CD4-positive, alpha-beta T cell (primary cell): ENCODE measurements at regions not wholly inside any gene's neighbourhood (a gene's known extent, or its start where the extent isn't known, plus 50 kb on each side); places are given as distances from the start of the nearest gene placed in this dataset.

Experiments
- ATAC-seq: fragments of 200-7000 bp; cut with Tn5 transposase; one replicate; pipeline ENCODE4 v1.10.0; 2022; ENCODE audit warnings: mild to moderate bottlenecking; ENCODE audit not compliant: poor library complexity
- CTCF ChIA-PET: fragments of 350-600 bp; sonication (Branson Sonifier 250); formaldehyde crosslinking; loops from one replicate; lab custom pipeline; 2021; ENCODE audit warnings: antibody characterized with exemption, inconsistent platforms; lab: Charles Lee
- POLR2A ChIA-PET: fragments of 350-600 bp; sonication (Branson Sonifier 250); formaldehyde crosslinking; loops from one replicate; lab custom pipeline; 2021; ENCODE audit warnings: antibody characterized with exemption, inconsistent platforms; lab: Charles Lee
- DNase-seq, 14 experiments: peaks; one replicate each; pipeline ENCODE4 v3.0.0-alpha.2; 2013 to 2020; ENCODE audit warnings: mixed read lengths in 2 of 14
- H3K27ac ChIP-seq, 2 donors: one replicate each; pipeline versions ENCODE4 v1.5.1 to v1.7.0; 2013; ENCODE audit warnings: low read length in 2 of 2, low read depth in 1 of 2, mild to moderate bottlenecking in 1 of 2
- H3K27me3 ChIP-seq, 2 experiments: 1 replicate in 1 of 2; 2 replicates in 1 of 2; pipeline versions ENCODE4 v1.6.1 to v1.7.0; 2013; ENCODE audit warnings: low read length in 2 of 2, control low read depth in 1 of 2, mild to moderate bottlenecking in 1 of 2, moderate library complexity in 1 of 2; ENCODE audit not compliant: insufficient read depth in 2 of 2, control insufficient read depth in 1 of 2
- H3K36me3 ChIP-seq: one replicate; pipeline ENCODE4 v1.6.1; 2013; ENCODE audit warnings: low read length, control low read depth; ENCODE audit not compliant: insufficient read depth
- H3K4me1 ChIP-seq: one replicate; pipeline ENCODE4 v1.6.1; 2013; ENCODE audit warnings: low read length, control low read depth; ENCODE audit not compliant: insufficient read depth
- H3K4me3 ChIP-seq: one replicate; pipeline ENCODE4 v1.5.1; 2013; ENCODE audit warnings: mild to moderate bottlenecking, low read length, moderate library complexity
- H3K9me3 ChIP-seq, 2 experiments: 1 replicate in 1 of 2; 2 replicates in 1 of 2; pipeline versions ENCODE4 v1.6.1 to v1.7.0; 2013; ENCODE audit warnings: low read length in 2 of 2, mild to moderate bottlenecking in 2 of 2, control low read depth in 1 of 2, moderate library complexity in 1 of 2; ENCODE audit not compliant: control insufficient read depth in 1 of 2, insufficient read depth in 1 of 2
- H3K27ac Mint-ChIP-seq: one replicate; pipeline ENCODE4 v1.8.0; 2020; ENCODE audit warnings: mixed read lengths
- H3K27me3 Mint-ChIP-seq: one replicate; pipeline ENCODE4 v1.8.0; 2021; ENCODE audit warnings: mixed read lengths
- H3K36me3 Mint-ChIP-seq: one replicate; pipeline ENCODE4 v1.8.0; 2021; ENCODE audit warnings: low read depth, mixed read lengths
- H3K4me1 Mint-ChIP-seq: one replicate; pipeline ENCODE4 v1.8.0; 2021; ENCODE audit warnings: low read depth, mixed read lengths
- H3K4me3 Mint-ChIP-seq: one replicate; pipeline ENCODE4 v1.8.0; 2020; ENCODE audit warnings: mild to moderate bottlenecking, mixed read lengths
- H3K9me3 Mint-ChIP-seq: one replicate; pipeline ENCODE4 v1.8.0; 2020; ENCODE audit warnings: mixed read lengths
- intact Hi-C, 2 experiments: fragments of 100-400 bp; cut with DNase I in 1 of 2; cut with micrococcal nuclease in 1 of 2; formaldehyde crosslinking; loops; one replicate each; pipeline versions ENCODE4 v1.15.1 to v1.9.0; 2023 to 2025; cut with DNase I, micrococcal nuclease
- TF ChIP-seq, protein P1 (sequence below): fragments of 200-600 bp; IDR thresholded peaks from one replicate; pipeline ENCODE4 v1.8.0; 2022; ENCODE audit warnings: antibody characterized with exemption, mild to moderate bottlenecking

DNA sequence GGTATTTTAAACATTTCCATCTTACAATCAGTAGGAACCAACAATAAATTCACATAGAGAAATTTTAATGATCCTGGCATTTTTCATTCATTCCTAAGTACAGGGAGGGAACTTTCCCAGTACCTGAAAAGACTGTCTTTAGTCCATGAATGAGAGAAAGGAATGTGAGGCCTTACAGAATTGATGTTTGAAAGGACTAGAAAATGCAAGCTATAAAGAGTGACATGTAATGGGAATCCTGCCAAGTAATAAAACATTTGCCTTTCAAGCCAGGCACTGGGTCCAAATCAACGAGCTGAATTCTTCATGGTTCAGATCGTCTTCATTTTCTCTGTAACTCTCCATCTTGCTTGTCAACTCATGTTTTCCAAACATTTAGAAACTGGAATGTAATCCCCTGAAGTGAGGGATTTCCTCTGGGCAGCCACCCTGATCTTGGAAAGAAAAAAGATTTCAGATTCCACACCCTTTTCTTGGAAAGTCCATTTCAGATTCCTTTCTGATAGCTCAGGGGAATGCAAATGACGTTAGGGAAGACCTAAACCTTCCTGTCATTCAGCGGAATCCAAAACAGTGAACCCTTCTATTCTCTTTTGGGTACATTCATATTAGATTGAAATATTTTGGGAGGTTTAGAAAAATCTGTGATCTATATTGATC is 315.8 kb downstream of the SH3GL2 start:
- Histone ChIP-seq H3K4me3 (no peak overlapping the region), H3K27ac (no peak overlapping the region), H3K9me3 (peaks cover 0 to 4% of the 10 kb centered on the region in 2 experiments), H3K4me1 (no peaks in the 10 kb centered on the region), H3K27me3 (no peaks in the 10 kb centered on the region), H3K36me3 (no peaks in the 10 kb centered on the region)
- DNase-seq (no peak), ATAC-seq (no peak)
- Mint-ChIP-seq H3K36me3 (no peaks in the 10 kb centered on the region), H3K4me3 (no peak overlapping the region), H3K27me3 (no peaks in the 10 kb centered on the region), H3K4me1 (no peaks in the 10 kb centered on the region), H3K9me3 (peaks cover 3% of the 10 kb centered on the region), H3K27ac (no peak overlapping the region)
- ChIA-PET POLR2A (no interaction called here), CTCF (no interaction called here)
- TF ChIP-seq, protein P1, sequence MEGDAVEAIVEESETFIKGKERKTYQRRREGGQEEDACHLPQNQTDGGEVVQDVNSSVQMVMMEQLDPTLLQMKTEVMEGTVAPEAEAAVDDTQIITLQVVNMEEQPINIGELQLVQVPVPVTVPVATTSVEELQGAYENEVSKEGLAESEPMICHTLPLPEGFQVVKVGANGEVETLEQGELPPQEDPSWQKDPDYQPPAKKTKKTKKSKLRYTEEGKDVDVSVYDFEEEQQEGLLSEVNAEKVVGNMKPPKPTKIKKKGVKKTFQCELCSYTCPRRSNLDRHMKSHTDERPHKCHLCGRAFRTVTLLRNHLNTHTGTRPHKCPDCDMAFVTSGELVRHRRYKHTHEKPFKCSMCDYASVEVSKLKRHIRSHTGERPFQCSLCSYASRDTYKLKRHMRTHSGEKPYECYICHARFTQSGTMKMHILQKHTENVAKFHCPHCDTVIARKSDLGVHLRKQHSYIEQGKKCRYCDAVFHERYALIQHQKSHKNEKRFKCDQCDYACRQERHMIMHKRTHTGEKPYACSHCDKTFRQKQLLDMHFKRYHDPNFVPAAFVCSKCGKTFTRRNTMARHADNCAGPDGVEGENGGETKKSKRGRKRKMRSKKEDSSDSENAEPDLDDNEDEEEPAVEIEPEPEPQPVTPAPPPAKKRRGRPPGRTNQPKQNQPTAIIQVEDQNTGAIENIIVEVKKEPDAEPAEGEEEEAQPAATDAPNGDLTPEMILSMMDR: no peak
- intact Hi-C loops: no loop called here

- Histone ChIP-seq H3K9me3 (peaks cover 0 to 4% of the 10 kb centered on the region in 2 experiments), H3K36me3 (no peaks in the 10 kb centered on the region), H3K27me3 (peaks cover 0 to 4% of the 10 kb centered on the region in 2 experiments), H3K4me3 (no peak overlapping the region), H3K27ac (no peak overlapping the region), H3K4me1 (no peaks in the 10 kb centered on the region)
- ChIA-PET POLR2A (interaction anchor here (0.6 kb wide), 1 partner anchor 299 kb away, joined by 4 read pairs; no protein-coding TSS in a partner anchor), CTCF (no interaction called here)
- peaks cover 21% of the 10 kb centered on the region for H3K27me3 Mint-ChIP-seq
- no peak for ATAC-seq
- no peak overlapping the region for H3K4me3 Mint-ChIP-seq
- H3K4me1 Mint-ChIP-seq: no peaks in the 10 kb centered on the region
- no peaks in the 10 kb centered on the region for H3K36me3 Mint-ChIP-seq
- no peak overlapping the region for H3K27ac Mint-ChIP-seq
- TF ChIP-seq, protein P1: no peak
- H3K9me3 Mint-ChIP-seq: peaks cover 2% of the 10 kb centered on the region
- DNase-seq: no peak
- intact Hi-C loops: no loop called here
Observed at GRCh38 chr9:17900606-17901005, 321.7 kb downstream of the SH3GL2 start.

GRCh38 chr9:17905366-17905765 is 326.5 kb downstream of the SH3GL2 start:
- ATAC-seq (no peak), DNase-seq (no peak)
- intact Hi-C loops: no loop called here
- CTCF ChIA-PET: no interaction called here
- POLR2A ChIA-PET: no interaction called here
- H3K27ac Mint-ChIP-seq: no peak overlapping the region
- H3K9me3 Mint-ChIP-seq: peaks cover 2% of the 10 kb centered on the region
- Histone ChIP-seq H3K9me3 (peaks cover 0 to 25% of the 10 kb centered on the region in 2 experiments), H3K4me3 (no peak overlapping the region), H3K27ac (no peak overlapping the region), H3K27me3 (peaks cover 10 to 19% of the 10 kb centered on the region in 2 experiments), H3K4me1 (no peaks in the 10 kb centered on the region), H3K36me3 (no peaks in the 10 kb centered on the region)
- H3K27me3 Mint-ChIP-seq: peaks cover 31% of the 10 kb centered on the region
- H3K4me3 Mint-ChIP-seq: no peak overlapping the region
- no peaks in the 10 kb centered on the region for H3K4me1 Mint-ChIP-seq
- TF ChIP-seq, protein P1: no peak
- H3K36me3 Mint-ChIP-seq: no peaks in the 10 kb centered on the region
